ENCODE measurements at regions not wholly inside any gene's neighbourhood (a gene's known extent, or its start where the extent isn't known, plus 50 kb on each side); places are given as distances from the start of the nearest gene placed in this dataset.
"Not testable (repeated sequence)": the region's sequence is repeated elsewhere in the genome, so short reads cannot be mapped to it uniquely, and the experiment has no call there.

- not testable (repeated sequence) for TF ChIP-seq CTCF (IDR thresholded peaks at IDR 0.05); EZH2 (IDR thresholded peaks at IDR 0.05; ENCODE audit: borderline replicate concordance, insufficient read depth, low read depth, low read length, poor library complexity, severe bottlenecking)
These were observed 692.1 kb downstream of the EFNA5 start for GRCh38 chr5:106978582-106979165.
